Right atrium auricular region (tissue), 2 donors: ENCODE measurements at regions not wholly inside any gene's neighbourhood (a gene's known extent, or its start where the extent isn't known, plus 50 kb on each side); places are given as distances from the start of the nearest gene placed in this dataset.

Experiments used
- DNase-seq: peaks from one replicate; pipeline ENCODE4 v3.0.0-alpha.2; 2019; ENCODE audit warnings: low spot score
- H3K27ac ChIP-seq, 2 donors: fragments of 200-600 bp; sonication (generic); 1 replicate in 1 of 2; 2 replicates in 1 of 2; pipeline ENCODE4 v1.5.1; 2016 to 2019
- H3K27me3 ChIP-seq, 2 donors: fragments of 200-600 bp; sonication (generic); one replicate each; pipeline versions ENCODE4 v1.5.1 to v1.6.0; 2017 to 2019
- H3K36me3 ChIP-seq: fragments of 200-600 bp; sonication (generic); one replicate; pipeline ENCODE4 v1.5.1; 2016
- H3K4me1 ChIP-seq, 2 donors: fragments of 200-600 bp; sonication (generic); one replicate each; pipeline versions ENCODE4 v1.5.1 to v1.6.0; 2017 to 2019
- H3K4me3 ChIP-seq, 2 donors: fragments of 200-600 bp; sonication (generic); 1 replicate in 1 of 2; 2 replicates in 1 of 2; pipeline ENCODE4 v1.5.1; 2017 to 2019; ENCODE audit warnings: mild to moderate bottlenecking in 1 of 2, moderate library complexity in 1 of 2
- H3K9me3 ChIP-seq, 2 donors: fragments of 200-600 bp; sonication (generic); one replicate each; pipeline ENCODE4 v1.5.1; 2019
- TF ChIP-seq, protein P1 (sequence below), 2 donors: fragments of 200-600 bp; sonication (generic); IDR thresholded peaks; one replicate each; pipeline ENCODE4 v1.5.1; 2019; ENCODE audit warnings: antibody characterized with exemption in 2 of 2

DNA sequence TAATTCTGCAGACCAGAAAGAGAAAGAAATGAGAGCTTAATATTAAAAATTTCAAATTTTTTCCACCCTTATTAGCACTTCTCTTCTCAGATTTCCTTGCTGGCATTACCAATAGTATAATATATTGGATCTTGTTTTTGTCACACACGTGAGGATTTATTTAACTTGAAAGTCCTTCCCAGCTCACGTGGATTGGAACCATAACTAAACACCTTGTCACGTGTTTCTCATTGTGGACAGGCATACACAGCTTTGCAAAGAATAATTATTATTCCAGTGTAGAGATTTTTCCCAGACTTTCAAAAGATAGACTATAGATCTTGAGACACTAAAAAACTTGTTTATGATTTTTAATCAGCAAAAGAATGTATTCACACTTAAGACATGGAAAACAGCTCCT is 123.8 kb upstream of the LPAR1 start:
- H3K27me3 ChIP-seq, result no peaks in the 10 kb centered on the region
- no peaks in the 10 kb centered on the region for H3K36me3 ChIP-seq
- TF ChIP-seq, protein P1, sequence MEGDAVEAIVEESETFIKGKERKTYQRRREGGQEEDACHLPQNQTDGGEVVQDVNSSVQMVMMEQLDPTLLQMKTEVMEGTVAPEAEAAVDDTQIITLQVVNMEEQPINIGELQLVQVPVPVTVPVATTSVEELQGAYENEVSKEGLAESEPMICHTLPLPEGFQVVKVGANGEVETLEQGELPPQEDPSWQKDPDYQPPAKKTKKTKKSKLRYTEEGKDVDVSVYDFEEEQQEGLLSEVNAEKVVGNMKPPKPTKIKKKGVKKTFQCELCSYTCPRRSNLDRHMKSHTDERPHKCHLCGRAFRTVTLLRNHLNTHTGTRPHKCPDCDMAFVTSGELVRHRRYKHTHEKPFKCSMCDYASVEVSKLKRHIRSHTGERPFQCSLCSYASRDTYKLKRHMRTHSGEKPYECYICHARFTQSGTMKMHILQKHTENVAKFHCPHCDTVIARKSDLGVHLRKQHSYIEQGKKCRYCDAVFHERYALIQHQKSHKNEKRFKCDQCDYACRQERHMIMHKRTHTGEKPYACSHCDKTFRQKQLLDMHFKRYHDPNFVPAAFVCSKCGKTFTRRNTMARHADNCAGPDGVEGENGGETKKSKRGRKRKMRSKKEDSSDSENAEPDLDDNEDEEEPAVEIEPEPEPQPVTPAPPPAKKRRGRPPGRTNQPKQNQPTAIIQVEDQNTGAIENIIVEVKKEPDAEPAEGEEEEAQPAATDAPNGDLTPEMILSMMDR (IDR thresholded peaks at IDR 0.05), result no peak
- no peak overlapping the region for H3K4me3 ChIP-seq
- no peak overlapping the region for H3K27ac ChIP-seq
- no peaks in the 10 kb centered on the region for H3K4me1 ChIP-seq
- peaks cover 0 to 2% of the 10 kb centered on the region in 2 donors for H3K9me3 ChIP-seq
- no peak for DNase-seq

DNA sequence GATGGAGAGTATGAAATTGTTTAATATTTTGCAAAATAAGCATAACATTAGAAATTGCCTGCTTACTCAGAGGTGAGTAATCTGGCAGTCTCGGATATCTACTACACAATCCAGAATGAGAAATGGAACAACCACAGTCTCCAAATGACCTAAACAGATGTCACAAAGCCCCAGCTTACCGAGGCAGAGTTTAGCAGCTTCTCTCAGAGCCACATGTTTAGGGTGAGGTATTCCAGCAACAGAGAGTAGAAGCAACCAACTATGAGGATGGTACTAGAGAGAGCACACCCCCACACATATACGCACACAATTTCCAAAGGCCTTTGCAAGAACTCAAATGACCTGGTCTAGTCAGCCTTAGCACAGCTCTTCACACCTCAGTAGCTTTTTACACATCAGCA is 122.7 kb upstream of the LPAR1 start:
- no peak for DNase-seq
- Histone ChIP-seq H3K9me3 (no peaks in the 10 kb centered on the region), H3K27me3 (no peaks in the 10 kb centered on the region), H3K36me3 (no peaks in the 10 kb centered on the region), H3K27ac (peak overlapping the region in 1 of 2 donors; percentile 14), H3K4me3 (no peak overlapping the region), H3K4me1 (no peaks in the 10 kb centered on the region)
- TF ChIP-seq, protein P1 (IDR thresholded peaks at IDR 0.05), result no peak

DNA sequence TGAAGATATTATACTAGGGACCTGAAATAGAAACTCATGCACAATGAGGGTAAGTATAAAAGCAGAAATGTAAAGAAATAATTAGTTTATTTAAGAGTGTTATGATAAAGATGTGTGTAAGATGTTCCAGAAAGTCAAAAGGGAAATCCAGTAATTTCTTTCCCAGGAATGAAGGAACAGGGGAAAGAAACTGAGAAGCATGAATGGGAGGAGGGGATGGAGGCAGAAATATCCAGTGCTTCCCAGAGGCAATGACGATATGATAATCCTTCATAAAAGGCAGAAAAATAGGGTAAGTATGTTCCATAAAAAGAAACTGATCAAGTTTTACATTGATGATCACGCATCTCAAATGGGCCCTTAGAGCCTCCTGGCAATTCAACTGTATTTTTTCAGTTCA is 120.7 kb upstream of the LPAR1 start:
- DNase-seq, result no peak
- Histone ChIP-seq H3K36me3 (no peaks in the 10 kb centered on the region), H3K27me3 (no peaks in the 10 kb centered on the region), H3K4me3 (no peak overlapping the region), H3K4me1 (no peaks in the 10 kb centered on the region), H3K9me3 (no peaks in the 10 kb centered on the region), H3K27ac (no peak overlapping the region)
- TF ChIP-seq, protein P1 (IDR thresholded peaks at IDR 0.05), result no peak

DNA sequence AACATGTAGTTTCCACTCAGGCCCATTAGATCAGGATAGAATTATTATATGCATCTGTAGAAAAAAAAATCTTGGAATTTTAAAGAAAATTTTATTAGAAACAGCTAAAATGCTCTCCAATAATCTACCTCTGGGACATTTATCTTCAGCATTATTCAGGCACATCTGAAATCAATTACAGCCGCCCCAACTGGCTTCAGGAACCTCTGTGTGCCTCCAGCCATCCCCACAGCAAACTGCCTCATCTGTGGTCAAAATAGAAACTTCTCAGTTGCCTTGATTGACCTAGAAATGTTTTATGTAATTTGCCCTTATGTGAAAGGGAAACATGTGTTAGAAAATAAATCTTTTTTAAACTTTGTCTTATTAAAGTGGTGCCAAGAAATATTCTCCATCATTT is 120.1 kb upstream of the LPAR1 start:
- Histone ChIP-seq H3K27me3 (no peaks in the 10 kb centered on the region), H3K4me1 (no peaks in the 10 kb centered on the region), H3K9me3 (no peaks in the 10 kb centered on the region), H3K27ac (no peak overlapping the region), H3K36me3 (no peaks in the 10 kb centered on the region), H3K4me3 (no peak overlapping the region)
- TF ChIP-seq, protein P1 (IDR thresholded peaks at IDR 0.05), result no peak
- no peak for DNase-seq

DNA sequence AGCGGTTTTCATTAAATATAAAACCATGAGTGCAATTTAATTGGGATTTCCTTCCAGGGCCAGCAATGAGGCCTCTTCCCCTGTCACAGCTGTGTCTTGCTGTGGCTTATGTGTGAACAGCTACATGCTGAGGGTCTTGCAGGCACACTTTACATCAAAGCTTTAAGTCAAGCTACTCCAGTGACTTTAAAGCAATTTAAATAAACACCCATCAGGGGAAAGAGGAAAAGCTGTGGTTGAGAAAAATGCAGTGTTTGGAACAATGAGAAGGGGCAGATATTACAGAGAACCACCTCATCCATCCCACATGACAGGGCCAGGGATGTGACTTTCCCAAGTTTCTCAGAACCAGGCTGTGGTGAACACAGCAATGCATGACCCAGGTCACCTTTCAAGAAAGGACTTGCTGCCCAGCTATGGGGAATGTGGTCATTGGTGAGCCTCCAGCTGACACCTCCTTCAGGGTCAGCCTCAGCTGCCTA is 115.9 kb upstream of the LPAR1 start:
- Histone ChIP-seq H3K4me3 (no peak overlapping the region), H3K27ac (no peak overlapping the region), H3K9me3 (no peaks in the 10 kb centered on the region), H3K4me1 (no peaks in the 10 kb centered on the region), H3K36me3 (no peaks in the 10 kb centered on the region), H3K27me3 (no peaks in the 10 kb centered on the region)
- TF ChIP-seq, protein P1 (IDR thresholded peaks at IDR 0.05), result no peak
- DNase-seq, result no peak

DNA sequence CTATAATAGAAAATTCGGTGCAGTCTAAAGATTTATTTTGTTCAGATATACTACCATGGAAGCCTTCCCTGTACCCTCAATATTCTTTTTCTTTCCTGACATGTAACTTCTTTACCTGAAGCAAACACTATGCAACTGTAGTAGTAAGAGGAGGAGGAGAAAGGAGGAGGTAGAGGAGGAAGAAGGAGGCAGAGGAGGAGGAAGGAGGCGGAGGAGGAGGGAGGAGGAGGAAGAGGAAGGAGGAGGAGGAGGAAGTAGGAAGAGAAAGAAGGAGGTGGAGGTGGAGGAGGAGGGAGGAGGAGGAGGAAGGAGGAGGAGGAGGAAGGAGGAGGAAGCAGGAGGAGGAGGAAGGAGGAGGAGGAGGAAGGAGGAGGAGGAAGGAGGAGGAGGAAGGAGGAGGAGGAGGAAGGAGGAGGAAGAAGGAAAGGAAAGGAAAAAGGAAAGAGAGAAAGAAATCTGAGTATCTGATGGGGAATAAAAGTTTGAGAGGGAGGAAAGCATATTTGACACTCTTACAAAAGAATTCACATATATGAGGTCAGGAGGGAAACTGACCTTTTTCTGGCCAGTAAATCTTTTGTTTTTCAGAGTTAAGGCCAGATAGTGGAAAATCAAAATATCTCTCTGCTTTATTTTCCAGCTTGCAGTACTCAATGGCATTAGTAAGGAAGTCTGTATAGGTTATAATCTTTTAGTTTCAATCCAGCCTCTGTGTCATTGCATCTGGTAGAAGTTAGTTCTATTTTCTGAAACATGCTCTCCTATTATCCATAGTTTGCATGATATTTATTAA is 114.5 kb upstream of the LPAR1 start:
- Histone ChIP-seq H3K9me3 (no peaks in the 10 kb centered on the region), H3K27ac (no peak overlapping the region)

More for the DNA sequence above, 114.5 kb upstream of the LPAR1 start:
- no peaks in the 10 kb centered on the region for H3K27me3 ChIP-seq
- no peaks in the 10 kb centered on the region for H3K4me1 ChIP-seq
- TF ChIP-seq, protein P1 (IDR thresholded peaks at IDR 0.05), result no peak
- no peak for DNase-seq
- H3K36me3 ChIP-seq, result no peaks in the 10 kb centered on the region
- H3K4me3 ChIP-seq, result no peak overlapping the region
